Daoy (cell line): ENCODE measurements at regions not wholly inside any gene's neighbourhood (a gene's known extent, or its start where the extent isn't known, plus 50 kb on each side); places are given as distances from the start of the nearest gene placed in this dataset.
"Not testable (repeated sequence)": the region's sequence is repeated elsewhere in the genome, so short reads cannot be mapped to it uniquely, and the experiment has no call there.

Experiments
- DNase-seq: peaks from one replicate; pipeline ENCODE4 v3.0.0-alpha.2; 2015; ENCODE audit warnings: low read depth

GRCh38 chr1:228668553-228669241 is 66.6 kb upstream of the RHOU start:
- no peak for DNase-seq

DNA sequence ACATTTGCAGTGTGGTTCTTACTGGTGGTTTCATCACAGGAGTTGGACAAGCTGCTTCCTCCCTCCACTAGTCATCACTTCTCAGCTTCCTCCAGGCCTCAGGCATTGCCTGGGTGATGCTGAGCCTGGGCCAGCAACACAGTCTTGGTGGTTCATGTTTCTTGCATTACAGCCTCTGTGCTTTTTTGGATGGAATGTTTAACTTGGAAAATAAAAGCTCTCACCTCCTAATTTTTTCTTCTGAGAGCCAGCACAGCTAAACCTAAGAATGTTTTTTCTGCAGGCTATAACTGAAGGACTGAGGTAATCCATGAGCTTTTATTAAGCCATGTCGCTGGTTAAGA is 66.1 kb upstream of the RHOU start:
- no peak for DNase-seq

DNA sequence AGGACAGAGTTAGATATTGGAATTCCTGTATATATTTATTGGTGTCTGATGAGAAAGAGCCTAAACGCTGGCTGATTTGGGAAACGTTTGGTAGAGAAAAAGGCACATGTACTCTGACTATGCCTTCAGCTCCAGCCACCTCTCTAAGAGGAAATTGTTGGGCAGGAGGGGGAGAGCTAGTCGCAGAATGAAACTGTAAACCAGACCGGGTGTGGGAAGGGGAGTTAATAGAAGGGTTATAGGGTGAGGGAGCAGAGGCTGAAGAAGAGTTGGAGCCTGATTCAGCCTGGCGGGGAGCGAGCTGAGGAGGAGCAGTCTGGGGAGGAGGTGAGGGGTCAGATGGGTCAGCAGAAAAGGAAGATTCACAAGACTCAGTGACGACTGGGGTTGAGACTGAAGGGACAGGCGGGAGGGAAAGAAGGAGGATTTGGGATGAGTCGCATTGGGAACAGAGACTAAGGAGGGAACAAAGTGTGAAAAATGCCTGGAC is 54.2 kb upstream of the RHOU start:
- DNase-seq = not testable (repeated sequence)

- no peak for DNase-seq
Observed at GRCh38 chr1:228683428-228683827, 51.9 kb upstream of the RHOU start.

GRCh38 chr1:228684607-228685006 is 50.7 kb upstream of the RHOU start:
- DNase-seq = no peak

GRCh38 chr1:228685081-228685660 is 50.1 kb upstream of the RHOU start:
- DNase-seq = no peak
